ENCODE measurements at regions not wholly inside any gene's neighbourhood (a gene's known extent, or its start where the extent isn't known, plus 50 kb on each side); places are given as distances from the start of the nearest gene placed in this dataset.

GRCh38 chr12:69064734-69065443, 131.9 kb upstream of the CPM start:
- no TSS peak for BruUV-seq (replicated peaks)
- no peak for DNase-seq
- Histone ChIP-seq H3K79me2 (ENCODE audit: low read depth) (no peaks in the 10 kb centered on the region), H4K20me1 (ENCODE audit: insufficient read depth) (no peaks in the 10 kb centered on the region), H3K4me2 (no peak overlapping the region), H3K9me3 (ENCODE audit: insufficient read depth, low read depth) (no peaks in the 10 kb centered on the region), H3K9me2 (ENCODE audit: insufficient read depth) (no peaks in the 10 kb centered on the region), H2AFZ (no peak overlapping the region), H3K4me3 (no peak overlapping the region), H3K4me1 (replicated peaks; ENCODE audit: insufficient read depth) (peaks cover 17% of the 10 kb centered on the region), H3F3A (ENCODE audit: insufficient read depth, low read depth) (no peaks in the 10 kb centered on the region; the same call in 1 of the 2 replicates), H3K27ac (no peak overlapping the region), H3K27me3 (ENCODE audit: insufficient read depth, low read depth) (no peaks in the 10 kb centered on the region), H3K36me3 (ENCODE audit: low read depth) (no peaks in the 10 kb centered on the region)
- ChIA-PET CTCF (no interaction called here), POLR2A (ENCODE audit: unreplicated experiment) (interaction anchor here (0.7 kb wide), 1 partner anchor 40 kb away, joined by 4 read pairs; no protein-coding TSS in a partner anchor)
- TF ChIP-seq EZH2 (IDR thresholded peaks at IDR 0.05; ENCODE audit: low read depth) (no peak), CTCF (conservative IDR thresholded peaks at IDR 0.05) (no peak)
- intact Hi-C loops (cut with micrococcal nuclease; ENCODE audit: unreplicated experiment), result no loop called here

GRCh38 chr12:69065775-69066174, 132.8 kb upstream of the CPM start:
- peaks cover 17% of the 10 kb centered on the region for H3K4me1 ChIP-seq (replicated peaks; ENCODE audit: insufficient read depth)
- H3K4me2 ChIP-seq, result no peak overlapping the region
- TF ChIP-seq EZH2 (IDR thresholded peaks at IDR 0.05; ENCODE audit: low read depth) (no peak), CTCF (conservative IDR thresholded peaks at IDR 0.05) (no peak)
- H3K27me3 ChIP-seq (ENCODE audit: insufficient read depth, low read depth), result no peaks in the 10 kb centered on the region
- no peak overlapping the region for H3K4me3 ChIP-seq
- intact Hi-C loops (cut with micrococcal nuclease; ENCODE audit: unreplicated experiment), result no loop called here
- no peaks in the 10 kb centered on the region for H3K36me3 ChIP-seq (ENCODE audit: low read depth)
- BruUV-seq (replicated peaks), result no TSS peak
- H2AFZ ChIP-seq, result no peak overlapping the region
- H3K79me2 ChIP-seq (ENCODE audit: low read depth), result no peaks in the 10 kb centered on the region
- H3F3A ChIP-seq (ENCODE audit: insufficient read depth, low read depth), result no peaks in the 10 kb centered on the region
- no peaks in the 10 kb centered on the region for H3K9me2 ChIP-seq (ENCODE audit: insufficient read depth)
- no peaks in the 10 kb centered on the region for H3K9me3 ChIP-seq (ENCODE audit: insufficient read depth, low read depth)
- no peak overlapping the region for H3K27ac ChIP-seq
- no peaks in the 10 kb centered on the region for H4K20me1 ChIP-seq (ENCODE audit: insufficient read depth)
- CTCF ChIA-PET, result no interaction called here
- POLR2A ChIA-PET (ENCODE audit: unreplicated experiment), result interaction anchor here (0.7 kb wide), 1 partner anchor 41 kb away, joined by 4 read pairs; no protein-coding TSS in a partner anchor
- no peak for DNase-seq

GRCh38 chr12:69066492-69067373, 133.8 kb upstream of the CPM start:
- TF ChIP-seq EZH2 (IDR thresholded peaks at IDR 0.05; ENCODE audit: low read depth) (no peak), CTCF (conservative IDR thresholded peaks at IDR 0.05) (no peak)
- ChIA-PET CTCF (no interaction called here), POLR2A (ENCODE audit: unreplicated experiment) (no interaction called here)
- Histone ChIP-seq H3K27ac (no peak overlapping the region), H3K36me3 (ENCODE audit: low read depth) (no peaks in the 10 kb centered on the region), H3K4me2 (no peak overlapping the region), H2AFZ (no peak overlapping the region), H3K9me2 (ENCODE audit: insufficient read depth) (no peaks in the 10 kb centered on the region), H3K9me3 (ENCODE audit: insufficient read depth, low read depth) (no peaks in the 10 kb centered on the region), H4K20me1 (ENCODE audit: insufficient read depth) (no peaks in the 10 kb centered on the region), H3K27me3 (ENCODE audit: insufficient read depth, low read depth) (no peaks in the 10 kb centered on the region), H3K4me3 (no peak overlapping the region), H3K4me1 (replicated peaks; ENCODE audit: insufficient read depth) (peaks cover 17% of the 10 kb centered on the region), H3F3A (ENCODE audit: insufficient read depth, low read depth) (no peaks in the 10 kb centered on the region), H3K79me2 (ENCODE audit: low read depth) (no peaks in the 10 kb centered on the region)
- DNase-seq, result no peak
- intact Hi-C loops (cut with micrococcal nuclease; ENCODE audit: unreplicated experiment), result no loop called here
- no TSS peak for BruUV-seq (replicated peaks)

Measured in PC-9 (cell line).